Esophagus mucosa (tissue), 1 donor: ENCODE measurements at regions not wholly inside any gene's neighbourhood (a gene's known extent, or its start where the extent isn't known, plus 50 kb on each side); places are given as distances from the start of the nearest gene placed in this dataset.

ENCODE experiments used
- ATAC-seq: fragments of 200-7000 bp; cut with Tn5 transposase; one replicate; pipeline ENCODE4 v1.9.1; 2020
- donor health status: DM: yes; HTN: yes; CAD: no.

- no peak for ATAC-seq
These were observed 53.1 kb upstream of the TRIM67 start for GRCh38 chr1:231108516-231109302.

GRCh38 chr1:231107600-231108326 is 54.1 kb upstream of the TRIM67 start:
- no peak for ATAC-seq

GRCh38 chr1:231107151-231107550 is 54.7 kb upstream of the TRIM67 start:
- ATAC-seq: no peak

GRCh38 chr1:231106347-231106746 is 55.5 kb upstream of the TRIM67 start:
- no peak for ATAC-seq

GRCh38 chr1:231104917-231105316 is 56.9 kb upstream of the TRIM67 start:
- ATAC-seq: no peak

- ATAC-seq: no peak
These were observed 57.9 kb upstream of the TRIM67 start for GRCh38 chr1:231103961-231104360.

GRCh38 chr1:231099996-231100767 is 60.1 kb upstream of the FAM89A start:
- ATAC-seq: no peak

GRCh38 chr1:231099311-231099710 is 59.3 kb upstream of the FAM89A start:
- no peak for ATAC-seq

GRCh38 chr1:231095595-231095994 is 55.5 kb upstream of the FAM89A start:
- no peak for ATAC-seq

- ATAC-seq: no peak
These were observed 54.4 kb upstream of the FAM89A start for GRCh38 chr1:231094421-231094820.

- peak; percentile 33 for ATAC-seq
These were observed 53.3 kb upstream of the FAM89A start for GRCh38 chr1:231093156-231093922.

- ATAC-seq: no peak
These were observed 52.3 kb upstream of the FAM89A start for GRCh38 chr1:231092380-231092779.

GRCh38 chr1:231091831-231092301 is 51.8 kb upstream of the FAM89A start:
- ATAC-seq: no peak

- ATAC-seq: no peak
These were observed 51.4 kb upstream of the FAM89A start for GRCh38 chr1:231091415-231091814.
